Chondrocyte (in vitro differentiated cells): ENCODE measurements at regions not wholly inside any gene's neighbourhood (a gene's known extent, or its start where the extent isn't known, plus 50 kb on each side); places are given as distances from the start of the nearest gene placed in this dataset.

ENCODE experiments used
- DNase-seq: peaks from one replicate; pipeline ENCODE4 v3.0.0; 2021; ENCODE audit warnings: mixed read lengths, low spot score
- H3K27ac Mint-ChIP-seq: one replicate; pipeline ENCODE4 v1.8.0; 2021; ENCODE audit warnings: mild to moderate bottlenecking, moderate library complexity, mixed read lengths; ENCODE audit not compliant: unreplicated experiment
- H3K27me3 Mint-ChIP-seq: 2 replicates; pipeline ENCODE4 v1.8.0; 2021; ENCODE audit warnings: low read depth, mixed read lengths
- H3K36me3 Mint-ChIP-seq: 2 replicates; pipeline ENCODE4 v1.8.0; 2021; ENCODE audit warnings: low read depth, mixed read lengths
- H3K4me1 Mint-ChIP-seq: 2 replicates; pipeline ENCODE4 v1.8.0; 2021; ENCODE audit warnings: low read depth, mild to moderate bottlenecking, mixed read lengths
- H3K4me3 Mint-ChIP-seq: one replicate; pipeline ENCODE4 v1.8.0; 2021; ENCODE audit warnings: mild to moderate bottlenecking, moderate library complexity, mixed read lengths; ENCODE audit not compliant: unreplicated experiment
- H3K9me3 Mint-ChIP-seq: 2 replicates; pipeline ENCODE4 v1.8.0; 2021; ENCODE audit warnings: low read depth, mixed read lengths
- CTCF ChIP-seq: fragments of 200-600 bp; sonication (generic); IDR thresholded peaks from 2 replicates; pipeline ENCODE4 v1.5.0; 2021; ENCODE audit warnings: antibody characterized with exemption, mild to moderate bottlenecking, moderate library complexity

- Mint-ChIP-seq H3K27me3 (peaks cover 36% of the 10 kb centered on the region), H3K4me1 (no peaks in the 10 kb centered on the region), H3K4me3 (no peak overlapping the region), H3K27ac (no peak overlapping the region), H3K36me3 (no peaks in the 10 kb centered on the region), H3K9me3 (no peaks in the 10 kb centered on the region)
- TF ChIP-seq CTCF: no peak
- no peak for DNase-seq
Observed at GRCh38 chr15:48031973-48032372, 88.8 kb upstream of the SLC24A5 start.

GRCh38 chr15:48032911-48033310 is 87.9 kb upstream of the SLC24A5 start:
- H3K4me1 Mint-ChIP-seq: no peaks in the 10 kb centered on the region
- H3K27me3 Mint-ChIP-seq: peaks cover 40% of the 10 kb centered on the region
- TF ChIP-seq CTCF: no peak
- no peak for DNase-seq
- H3K36me3 Mint-ChIP-seq: no peaks in the 10 kb centered on the region
- H3K4me3 Mint-ChIP-seq: no peak overlapping the region
- H3K27ac Mint-ChIP-seq: no peak overlapping the region
- no peaks in the 10 kb centered on the region for H3K9me3 Mint-ChIP-seq

GRCh38 chr15:48038221-48038620 is 82.6 kb upstream of the SLC24A5 start:
- Mint-ChIP-seq H3K27ac (no peak overlapping the region), H3K36me3 (no peaks in the 10 kb centered on the region), H3K27me3 (peaks cover 32% of the 10 kb centered on the region), H3K4me3 (no peak overlapping the region), H3K4me1 (peaks cover 3% of the 10 kb centered on the region), H3K9me3 (no peaks in the 10 kb centered on the region)
- TF ChIP-seq CTCF: no peak
- no peak for DNase-seq

- no peaks in the 10 kb centered on the region for H3K36me3 Mint-ChIP-seq
- H3K4me1 Mint-ChIP-seq: peaks cover 3% of the 10 kb centered on the region
- no peak overlapping the region for H3K27ac Mint-ChIP-seq
- H3K9me3 Mint-ChIP-seq: no peaks in the 10 kb centered on the region
- no peak for DNase-seq
- no peak for TF ChIP-seq CTCF
- peaks cover 17% of the 10 kb centered on the region for H3K27me3 Mint-ChIP-seq
- no peak overlapping the region for H3K4me3 Mint-ChIP-seq
Observed at GRCh38 chr15:48040166-48040817, 80.5 kb upstream of the SLC24A5 start.

- peaks cover 3% of the 10 kb centered on the region for H3K4me1 Mint-ChIP-seq
- no peak overlapping the region for H3K4me3 Mint-ChIP-seq
- no peak for TF ChIP-seq CTCF
- H3K9me3 Mint-ChIP-seq: no peaks in the 10 kb centered on the region
- no peaks in the 10 kb centered on the region for H3K36me3 Mint-ChIP-seq
- no peak for DNase-seq
- no peak overlapping the region for H3K27ac Mint-ChIP-seq
- peaks cover 15% of the 10 kb centered on the region for H3K27me3 Mint-ChIP-seq
Observed at GRCh38 chr15:48041454-48041853, 79.3 kb upstream of the SLC24A5 start.
